ENCODE measurements at regions not wholly inside any gene's neighbourhood (a gene's known extent, or its start where the extent isn't known, plus 50 kb on each side); places are given as distances from the start of the nearest gene placed in this dataset.

- Histone ChIP-seq H3F3A (replicated peaks; ENCODE audit: insufficient read depth) (no peaks in the 10 kb centered on the region), H3K27me3 (ENCODE audit: insufficient read depth) (no peaks in the 10 kb centered on the region), H3K9me3 (no peaks in the 10 kb centered on the region), H3K27ac (ENCODE audit: low read depth in 2 of 2, low read length in 1 of 2) (no peak overlapping the region), H3K4me1 (ENCODE audit: control insufficient read depth in 1 of 2, insufficient read depth in 2 of 2, low read depth in 1 of 2, low read length in 1 of 2) (peaks cover 0 to 4% of the 10 kb centered on the region in 2 experiments; a peak in 1 of 4 replicates), H3K9ac (no peak overlapping the region), H3K4me3 (ENCODE audit: low read depth in 2 of 2, low read length in 1 of 2) (no peak overlapping the region), H3K4me2 (no peak overlapping the region), H3K79me2 (ENCODE audit: insufficient read depth) (no peaks in the 10 kb centered on the region), H3K36me3 (replicated peaks in 1 of 2; ENCODE audit: control insufficient read depth in 1 of 2, insufficient read depth in 2 of 2, low read length in 1 of 2) (no peaks in the 10 kb centered on the region), H2AFZ (ENCODE audit: low read depth) (no peak overlapping the region), H3K9me2 (no peaks in the 10 kb centered on the region), H4K20me1 (ENCODE audit: insufficient read depth) (no peaks in the 10 kb centered on the region)
- DNase-seq: no peak
- no peak for TF ChIP-seq MEF2A (IDR thresholded peaks at IDR 0.05; ENCODE audit: borderline replicate concordance, low read depth)
- TF ChIP-seq NFIC (IDR thresholded peaks at IDR 0.05; ENCODE audit: borderline replicate concordance): no peak
- no peak for TF ChIP-seq RFX5 (IDR thresholded peaks at IDR 0.05; ENCODE audit: low read length)
- no peak for TF ChIP-seq CHD2 (IDR thresholded peaks at IDR 0.05; ENCODE audit: low read length, partially characterized antibody)
- no peak for TF ChIP-seq PBX3 (IDR thresholded peaks at IDR 0.05)
- ChIA-PET CTCF (interaction anchor here (3.1 kb wide), 1 partner anchor 34 kb away, joined by 9 read pairs; no protein-coding TSS in a partner anchor), POLR2A (no interaction called here)
- 62% methylated on average over 3 of the region's 3 CpGs for WGBS (ENCODE audit: low lambda C conversion rate)
Observed at GRCh38 chr1:222061711-222062359, 319.9 kb upstream of the DUSP10 start.

GRCh38 chr1:222060210-222060916 is 318.5 kb upstream of the DUSP10 start:
- no peak for TF ChIP-seq IRF3 (IDR thresholded peaks at IDR 0.05; ENCODE audit: low read depth, low read length)
- TF ChIP-seq RAD21 (IDR thresholded peaks at IDR 0.05; ENCODE audit: low read length): no peak
- Histone ChIP-seq H3K9me3 (no peaks in the 10 kb centered on the region), H3K27me3 (ENCODE audit: insufficient read depth) (no peaks in the 10 kb centered on the region), H3K9ac (no peak overlapping the region), H3K36me3 (replicated peaks in 1 of 2; ENCODE audit: control insufficient read depth in 1 of 2, insufficient read depth in 2 of 2, low read length in 1 of 2) (no peaks in the 10 kb centered on the region), H3K4me2 (no peak overlapping the region), H4K20me1 (ENCODE audit: insufficient read depth) (no peaks in the 10 kb centered on the region), H3K9me2 (no peaks in the 10 kb centered on the region), H3K4me3 (ENCODE audit: low read depth in 2 of 2, low read length in 1 of 2) (no peak overlapping the region), H3K79me2 (ENCODE audit: insufficient read depth) (no peaks in the 10 kb centered on the region), H3F3A (replicated peaks; ENCODE audit: insufficient read depth) (no peaks in the 10 kb centered on the region), H3K27ac (ENCODE audit: low read depth in 2 of 2, low read length in 1 of 2) (no peak overlapping the region), H2AFZ (ENCODE audit: low read depth) (no peak overlapping the region), H3K4me1 (ENCODE audit: control insufficient read depth in 1 of 2, insufficient read depth in 2 of 2, low read depth in 1 of 2, low read length in 1 of 2) (peaks cover 0 to 4% of the 10 kb centered on the region in 2 experiments; a peak in 1 of 4 replicates)
- CTCF ChIA-PET: interaction anchor here (0.8 to 3.1 kb wide), 4 partner anchors 13 to 69 kb away, joined by 3 to 9 read pairs (median 4); no protein-coding TSS in a partner anchor
- no peak for DNase-seq
- 57% methylated on average over 3 of the region's 3 CpGs for WGBS (ENCODE audit: low lambda C conversion rate)
- POLR2A ChIA-PET: no interaction called here

- DNase-seq: no peak
- no peaks in the 10 kb centered on the region for H3K79me2 ChIP-seq (ENCODE audit: insufficient read depth)
- H3K36me3 ChIP-seq (replicated peaks in 1 of 2; ENCODE audit: control insufficient read depth in 1 of 2, insufficient read depth in 2 of 2, low read length in 1 of 2): no peaks in the 10 kb centered on the region
- H3K4me3 ChIP-seq (ENCODE audit: low read depth in 2 of 2, low read length in 1 of 2): no peak overlapping the region
- H3K4me1 ChIP-seq (ENCODE audit: control insufficient read depth in 1 of 2, insufficient read depth in 2 of 2, low read depth in 1 of 2, low read length in 1 of 2): peaks cover 0 to 7% of the 10 kb centered on the region in 2 experiments; a peak in 1 of 4 replicates
- H3K27me3 ChIP-seq (ENCODE audit: insufficient read depth): no peaks in the 10 kb centered on the region
- no peaks in the 10 kb centered on the region for H3K9me3 ChIP-seq
- 67% methylated on average over 2 of the region's 2 CpGs for WGBS (ENCODE audit: low lambda C conversion rate)
- H3K9ac ChIP-seq: no peak overlapping the region
- H3K4me2 ChIP-seq: no peak overlapping the region
- H3F3A ChIP-seq (replicated peaks; ENCODE audit: insufficient read depth): no peaks in the 10 kb centered on the region
- H3K9me2 ChIP-seq: no peaks in the 10 kb centered on the region
- CTCF ChIA-PET: interaction anchor here (1.6 kb wide), 1 partner anchor 12 kb away, joined by 5 read pairs; no protein-coding TSS in a partner anchor
- no peak overlapping the region for H3K27ac ChIP-seq (ENCODE audit: low read depth in 2 of 2, low read length in 1 of 2)
- H2AFZ ChIP-seq (ENCODE audit: low read depth): no peak overlapping the region
- H4K20me1 ChIP-seq (ENCODE audit: insufficient read depth): no peaks in the 10 kb centered on the region
- POLR2A ChIA-PET: no interaction called here
- TF ChIP-seq NRF1 (IDR thresholded peaks at IDR 0.05; ENCODE audit: low read depth, low read length) (no peak), RXRA (IDR thresholded peaks at IDR 0.05; ENCODE audit: borderline replicate concordance, low read depth) (no peak), MXI1 (IDR thresholded peaks at IDR 0.05; ENCODE audit: low read depth, low read length) (no peak), ELF1 (IDR thresholded peaks at IDR 0.05) (no peak), CTCF (IDR thresholded peaks at IDR 0.05) (no peak), TAF1 (IDR thresholded peaks at IDR 0.05; ENCODE audit: borderline replicate concordance, low read depth, low read length) (no peak), GABPA (IDR thresholded peaks at IDR 0.05; ENCODE audit: low read depth) (no peak), EZH2phosphoT487 (IDR thresholded peaks at IDR 0.05; ENCODE audit: borderline replicate concordance, low read depth) (no peak), FOXJ3 (CRISPR knock-in tag; IDR thresholded peaks at IDR 0.05) (no peak), FOXM1 (IDR thresholded peaks at IDR 0.05; ENCODE audit: low read depth) (no peak), SMC3 (IDR thresholded peaks at IDR 0.05; ENCODE audit: low read depth, low read length) (no peak), TCF12 (IDR thresholded peaks at IDR 0.05) (no peak)
Observed at GRCh38 chr1:222058249-222058648, 316.4 kb upstream of the DUSP10 start.
